ENCODE measurements at regions not wholly inside any gene's neighbourhood (a gene's known extent, or its start where the extent isn't known, plus 50 kb on each side); places are given as distances from the start of the nearest gene placed in this dataset.

DNA sequence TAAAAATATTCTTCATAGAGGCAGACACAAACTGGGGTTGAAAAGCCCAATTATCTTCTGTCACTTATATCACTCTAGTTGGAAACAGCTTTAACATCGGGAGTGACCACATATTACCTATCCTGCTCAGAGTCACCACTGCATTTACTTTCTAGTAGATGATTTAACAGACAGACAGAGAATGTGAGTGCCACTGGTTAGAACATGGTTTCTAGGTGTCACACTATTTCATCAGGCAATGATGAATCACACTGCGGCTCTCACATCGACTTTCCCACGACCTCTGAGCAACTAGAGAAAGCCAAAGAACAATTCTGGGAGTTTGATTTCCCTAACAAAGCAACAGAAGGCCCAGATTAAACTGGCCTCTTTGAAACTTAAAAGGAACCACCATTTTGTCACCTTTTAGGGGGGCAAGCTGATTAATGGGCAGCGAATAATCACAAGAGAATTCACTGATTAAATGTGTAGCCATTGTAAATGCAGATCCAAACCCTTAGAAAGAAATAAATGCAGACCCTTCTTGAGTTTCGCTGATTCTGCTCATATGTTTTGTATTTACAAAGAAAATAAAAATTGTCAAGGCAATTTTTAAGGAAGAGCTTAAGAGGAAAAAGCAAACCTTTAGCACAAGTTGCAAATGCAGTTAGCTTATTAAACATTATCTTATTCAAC lies 112.6 kb upstream of the KBTBD8 start:
- TF ChIP-seq, protein P1, sequence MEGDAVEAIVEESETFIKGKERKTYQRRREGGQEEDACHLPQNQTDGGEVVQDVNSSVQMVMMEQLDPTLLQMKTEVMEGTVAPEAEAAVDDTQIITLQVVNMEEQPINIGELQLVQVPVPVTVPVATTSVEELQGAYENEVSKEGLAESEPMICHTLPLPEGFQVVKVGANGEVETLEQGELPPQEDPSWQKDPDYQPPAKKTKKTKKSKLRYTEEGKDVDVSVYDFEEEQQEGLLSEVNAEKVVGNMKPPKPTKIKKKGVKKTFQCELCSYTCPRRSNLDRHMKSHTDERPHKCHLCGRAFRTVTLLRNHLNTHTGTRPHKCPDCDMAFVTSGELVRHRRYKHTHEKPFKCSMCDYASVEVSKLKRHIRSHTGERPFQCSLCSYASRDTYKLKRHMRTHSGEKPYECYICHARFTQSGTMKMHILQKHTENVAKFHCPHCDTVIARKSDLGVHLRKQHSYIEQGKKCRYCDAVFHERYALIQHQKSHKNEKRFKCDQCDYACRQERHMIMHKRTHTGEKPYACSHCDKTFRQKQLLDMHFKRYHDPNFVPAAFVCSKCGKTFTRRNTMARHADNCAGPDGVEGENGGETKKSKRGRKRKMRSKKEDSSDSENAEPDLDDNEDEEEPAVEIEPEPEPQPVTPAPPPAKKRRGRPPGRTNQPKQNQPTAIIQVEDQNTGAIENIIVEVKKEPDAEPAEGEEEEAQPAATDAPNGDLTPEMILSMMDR (IDR thresholded peaks at IDR 0.05): no peak
- TF ChIP-seq POLR2A (IDR thresholded peaks at IDR 0.05): no peak

All from heart left ventricle (tissue), 13 donors.